GM12878 (cell line): ENCODE measurements at regions not wholly inside any gene's neighbourhood (a gene's known extent, or its start where the extent isn't known, plus 50 kb on each side); places are given as distances from the start of the nearest gene placed in this dataset.

Source experiments
- CREB1 ChIP-seq: IDR thresholded peaks from 2 replicates; pipeline ENCODE4 v1.6.1; 2012; ENCODE audit warnings: low read depth, mild to moderate bottlenecking, inconsistent platforms
- CTCF ChIP-seq, 3 experiments: IDR thresholded peaks in 2 of 3; conservative IDR thresholded peaks in 1 of 3; 2 replicates each; pipeline ENCODE4 v1.5.1; 2011; ENCODE audit warnings: low read depth in 3 of 3, low read length in 3 of 3, mild to moderate bottlenecking in 3 of 3, control low read depth in 2 of 3, moderate library complexity in 2 of 3, inconsistent platforms in 1 of 3, mixed read lengths in 1 of 3; ENCODE audit not compliant: control insufficient read depth in 2 of 3, insufficient read depth in 1 of 3; ENCODE audit errors: extremely low read depth in 1 of 3
- EZH2 ChIP-seq: IDR thresholded peaks from 2 replicates; pipeline ENCODE4 v1.6.1; 2012; ENCODE audit warnings: low read depth, mild to moderate bottlenecking, control low read depth, inconsistent platforms, low read length, borderline replicate concordance; ENCODE audit not compliant: control insufficient read depth
- FOXK2 ChIP-seq: fragments of 450-650 bp; IDR thresholded peaks from 2 replicates; pipeline ENCODE4 v1.6.1; 2017; ENCODE audit warnings: mild to moderate bottlenecking, moderate library complexity
- JUNB ChIP-seq: IDR thresholded peaks from 2 replicates; pipeline ENCODE4 v1.6.1; 2016; ENCODE audit warnings: antibody characterized with exemption, mild to moderate bottlenecking
- JUND ChIP-seq: IDR thresholded peaks from 2 replicates; pipeline ENCODE4 v1.6.1; 2012; ENCODE audit warnings: low read depth, mild to moderate bottlenecking, low read length, improper control_type of control experiment, moderate library complexity
- MXI1 ChIP-seq: fragments of 150-350 bp; IDR thresholded peaks from 2 replicates; pipeline ENCODE4 v1.6.1; 2011; ENCODE audit warnings: low read depth, mild to moderate bottlenecking, inconsistent platforms, low read length, improper control_type of control experiment
- POLR2AphosphoS2 ChIP-seq: IDR thresholded peaks from 2 replicates; pipeline ENCODE4 v1.6.1; 2011; ENCODE audit warnings: low read depth, mild to moderate bottlenecking, low read length, improper control_type of control experiment, moderate library complexity
- SP1 ChIP-seq: IDR thresholded peaks from one replicate; pipeline ENCODE4 v1.6.1; 2011; ENCODE audit warnings: low read depth, low read length
- SPI1 ChIP-seq: IDR thresholded peaks from 2 replicates; pipeline ENCODE4 v1.6.1; 2011; ENCODE audit warnings: low read depth, mild to moderate bottlenecking, low read length, moderate library complexity, borderline replicate concordance; ENCODE audit not compliant: insufficient read depth
- YY1 ChIP-seq: IDR thresholded peaks from 2 replicates; pipeline ENCODE4 v1.6.1; 2011; ENCODE audit warnings: low read depth, mild to moderate bottlenecking, low read length
- ZBTB4 ChIP-seq: fragments of 450-650 bp; formaldehyde crosslinking; IDR thresholded peaks from 2 replicates; pipeline ENCODE4 v1.4.0; 2022; ENCODE audit warnings: mild to moderate bottlenecking, moderate library complexity
- ZNF384 ChIP-seq: IDR thresholded peaks from 2 replicates; pipeline ENCODE4 v1.6.1; 2012; ENCODE audit warnings: low read depth, mild to moderate bottlenecking, low read length, improper control_type of control experiment, borderline replicate concordance
- TF ChIP-seq, protein P1 (sequence below): IDR thresholded peaks from 2 replicates; pipeline ENCODE4 v1.6.1; 2011; ENCODE audit warnings: low read depth, mild to moderate bottlenecking, low read length, moderate library complexity, borderline replicate concordance; ENCODE audit errors: extremely low read depth

- TF ChIP-seq CTCF (IDR thresholded peaks at IDR 0.05 in 2 of 3, conservative IDR thresholded peaks at IDR 0.05 in 1 of 3; ENCODE audit: control insufficient read depth in 2 of 3, extremely low read depth in 1 of 3, insufficient read depth in 1 of 3, low read depth in 3 of 3, low read length in 3 of 3) (no peak), FOXK2 (no peak), SP1 (no peak), EZH2 (no peak), JUNB (no peak), MXI1 (no peak), JUND (no peak), CREB1 (no peak), SPI1 (no peak), ZBTB4 (CRISPR knock-in tag) (no peak), POLR2AphosphoS2 (no peak), ZNF384 (no peak), YY1 (no peak)
- TF ChIP-seq, protein P1, sequence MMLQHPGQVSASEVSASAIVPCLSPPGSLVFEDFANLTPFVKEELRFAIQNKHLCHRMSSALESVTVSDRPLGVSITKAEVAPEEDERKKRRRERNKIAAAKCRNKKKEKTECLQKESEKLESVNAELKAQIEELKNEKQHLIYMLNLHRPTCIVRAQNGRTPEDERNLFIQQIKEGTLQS: no peak
Measured at GRCh38 chr5:175214152-175214551, 229.8 kb downstream of the DRD1 start.
